GM12874 (cell line): ENCODE measurements at regions not wholly inside any gene's neighbourhood (a gene's known extent, or its start where the extent isn't known, plus 50 kb on each side); places are given as distances from the start of the nearest gene placed in this dataset.

Experiments
- TF ChIP-seq, protein P1 (sequence below): IDR thresholded peaks from 2 replicates; pipeline ENCODE4 v1.5.1; 2011; ENCODE audit warnings: low read depth, mild to moderate bottlenecking, control low read depth, low read length, moderate library complexity; ENCODE audit not compliant: insufficient read depth

DNA sequence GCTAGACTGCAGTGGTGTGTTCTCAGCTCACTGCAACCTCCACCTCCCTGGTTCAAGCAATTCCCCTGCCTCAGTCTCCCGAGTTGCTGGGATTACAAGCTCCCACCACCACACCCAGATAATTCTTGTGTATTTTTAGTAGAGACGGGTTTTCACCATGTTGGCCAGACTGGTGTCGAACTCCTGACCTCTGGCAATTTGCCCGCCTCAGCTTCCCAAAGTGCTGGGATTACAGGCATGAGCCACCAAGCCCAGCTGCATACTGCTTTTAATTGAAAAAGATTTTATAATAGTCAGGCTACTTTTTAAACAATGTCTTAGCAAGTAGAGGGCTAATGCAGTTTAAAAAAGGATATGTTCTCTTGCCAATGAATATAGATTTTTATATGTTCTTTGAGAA lies 668.9 kb downstream of the SLC6A15 start:
- TF ChIP-seq, protein P1, sequence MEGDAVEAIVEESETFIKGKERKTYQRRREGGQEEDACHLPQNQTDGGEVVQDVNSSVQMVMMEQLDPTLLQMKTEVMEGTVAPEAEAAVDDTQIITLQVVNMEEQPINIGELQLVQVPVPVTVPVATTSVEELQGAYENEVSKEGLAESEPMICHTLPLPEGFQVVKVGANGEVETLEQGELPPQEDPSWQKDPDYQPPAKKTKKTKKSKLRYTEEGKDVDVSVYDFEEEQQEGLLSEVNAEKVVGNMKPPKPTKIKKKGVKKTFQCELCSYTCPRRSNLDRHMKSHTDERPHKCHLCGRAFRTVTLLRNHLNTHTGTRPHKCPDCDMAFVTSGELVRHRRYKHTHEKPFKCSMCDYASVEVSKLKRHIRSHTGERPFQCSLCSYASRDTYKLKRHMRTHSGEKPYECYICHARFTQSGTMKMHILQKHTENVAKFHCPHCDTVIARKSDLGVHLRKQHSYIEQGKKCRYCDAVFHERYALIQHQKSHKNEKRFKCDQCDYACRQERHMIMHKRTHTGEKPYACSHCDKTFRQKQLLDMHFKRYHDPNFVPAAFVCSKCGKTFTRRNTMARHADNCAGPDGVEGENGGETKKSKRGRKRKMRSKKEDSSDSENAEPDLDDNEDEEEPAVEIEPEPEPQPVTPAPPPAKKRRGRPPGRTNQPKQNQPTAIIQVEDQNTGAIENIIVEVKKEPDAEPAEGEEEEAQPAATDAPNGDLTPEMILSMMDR, result no peak

- TF ChIP-seq, protein P1, result no peak
Observed at GRCh38 chr12:84222841-84223240, 689.8 kb downstream of the SLC6A15 start.

DNA sequence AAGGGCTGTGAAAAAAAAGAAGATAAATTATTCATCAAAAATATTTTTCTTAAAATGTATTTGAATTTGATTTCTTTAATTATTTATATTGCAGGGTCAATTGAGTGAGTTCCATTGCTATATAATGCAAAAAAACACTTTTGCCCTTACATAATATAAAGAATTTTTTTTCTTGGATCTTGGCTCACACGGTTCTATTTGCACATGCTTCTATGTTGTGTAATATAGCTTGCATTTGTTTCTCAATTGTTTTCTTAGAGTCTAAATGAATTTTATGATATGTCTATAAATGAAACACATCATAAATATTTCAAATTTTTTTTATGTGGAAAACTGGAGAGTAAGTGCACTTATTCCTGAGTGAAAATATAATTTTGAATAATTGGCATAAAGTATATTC lies 694.2 kb downstream of the SLC6A15 start:
- TF ChIP-seq, protein P1, result no peak

- TF ChIP-seq, protein P1, result no peak
Observed at GRCh38 chr12:84201976-84202375, 710.6 kb downstream of the SLC6A15 start.

GRCh38 chr12:84198294-84198946 lies 714.2 kb downstream of the SLC6A15 start:
- TF ChIP-seq, protein P1, result no peak

DNA sequence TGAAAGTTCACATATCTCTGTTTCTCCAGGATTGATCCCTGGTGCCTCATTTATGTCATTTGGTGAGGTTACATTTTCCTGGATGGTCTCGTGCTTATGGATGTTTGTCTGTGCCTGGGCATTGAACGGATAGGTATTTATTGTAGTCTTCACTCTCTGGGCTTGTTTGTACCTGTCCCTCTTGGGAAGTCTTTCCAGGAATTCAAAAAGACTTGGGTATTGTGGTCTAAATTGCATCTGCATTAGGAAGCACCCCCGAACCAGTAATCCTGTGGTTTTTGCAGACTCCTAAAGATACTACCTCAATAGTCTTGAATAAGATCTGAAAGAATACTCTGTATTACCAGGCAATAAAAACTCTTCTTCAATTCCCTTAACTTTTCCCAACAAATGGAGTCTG lies 720.8 kb downstream of the SLC6A15 start:
- TF ChIP-seq, protein P1, result no peak

GRCh38 chr12:84186433-84186832 lies 726.2 kb downstream of the SLC6A15 start:
- TF ChIP-seq, protein P1, result no peak

DNA sequence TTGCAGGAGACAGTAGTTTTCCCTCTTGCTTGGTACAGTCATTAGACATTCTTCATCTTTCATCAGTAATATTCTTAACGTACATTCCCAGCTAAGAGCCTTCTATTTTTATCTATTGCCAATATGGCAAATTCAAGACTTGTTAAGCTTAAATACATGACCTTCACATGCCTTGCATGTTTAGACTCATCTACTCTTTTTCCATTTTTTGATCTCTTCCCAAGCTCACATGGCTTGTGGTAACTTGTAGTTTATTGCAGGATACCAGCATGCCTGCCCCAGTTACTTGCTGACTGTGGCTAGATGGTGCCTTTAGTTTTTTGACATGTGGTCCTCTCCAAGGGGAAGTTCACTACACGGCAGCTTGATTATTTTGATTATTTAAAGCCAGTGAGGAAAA lies 729.0 kb downstream of the SLC6A15 start:
- TF ChIP-seq, protein P1, result no peak
